GM12892 (cell line): ENCODE measurements at regions not wholly inside any gene's neighbourhood (a gene's known extent, or its start where the extent isn't known, plus 50 kb on each side); places are given as distances from the start of the nearest gene placed in this dataset.

Source experiments
- DNase-seq: peaks from one replicate; pipeline ENCODE4 v3.0.0; 2011; ENCODE audit not compliant: insufficient read length
- FAIRE-seq: peaks from 2 replicates; lab custom pipeline; 2011; peaks lifted over from hg19 to GRCh38; lab: Jason Lieb, UNC
- POLR2A ChIP-seq: IDR thresholded peaks from 2 replicates; pipeline ENCODE4 v1.6.1; 2011; ENCODE audit warnings: low read depth, low read length, control low read depth
- POLR2AphosphoS5 ChIP-seq: IDR thresholded peaks from 2 replicates; pipeline ENCODE4 v1.6.1; 2011; ENCODE audit warnings: low read depth, low read length, control low read depth
- TAF1 ChIP-seq: IDR thresholded peaks from 2 replicates; pipeline ENCODE4 v1.6.1; 2011; ENCODE audit warnings: low read depth, mild to moderate bottlenecking, control low read depth, low read length, borderline replicate concordance

GRCh38 chr5:163766936-163767670, 261.7 kb downstream of the MAT2B start:
- FAIRE-seq = no peak
- DNase-seq = no peak
- TF ChIP-seq TAF1 (no peak), POLR2AphosphoS5 (no peak), POLR2A (no peak)

GRCh38 chr5:163770625-163771024, 265.2 kb downstream of the MAT2B start:
- TF ChIP-seq TAF1 (no peak), POLR2AphosphoS5 (no peak), POLR2A (no peak)
- FAIRE-seq (no peak), DNase-seq (no peak)

DNA sequence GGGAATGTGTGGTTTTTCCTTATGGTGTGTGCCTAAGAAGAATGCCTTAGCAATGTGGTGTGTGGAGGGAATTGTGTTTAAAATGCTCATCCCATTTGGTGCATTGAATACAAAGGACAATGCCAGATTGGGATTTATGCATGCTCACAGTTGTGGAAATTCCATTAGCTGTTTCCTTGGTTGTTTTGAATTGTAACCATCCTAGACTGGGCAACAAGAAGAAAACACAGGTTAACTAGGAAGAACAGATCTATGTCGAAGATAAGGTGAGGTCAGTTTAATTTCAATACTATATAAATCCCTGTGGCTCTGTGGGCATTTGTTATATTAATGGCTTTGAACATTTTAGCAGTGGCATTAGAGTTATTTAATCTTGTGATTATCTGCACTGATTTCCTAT, 266.8 kb downstream of the MAT2B start:
- no peak for TF ChIP-seq POLR2AphosphoS5
- TF ChIP-seq TAF1 = no peak
- no peak for TF ChIP-seq POLR2A
- no peak for DNase-seq
- FAIRE-seq = no peak

GRCh38 chr5:163772644-163773043, 267.2 kb downstream of the MAT2B start:
- FAIRE-seq (no peak), DNase-seq (no peak)
- no peak for TF ChIP-seq POLR2A
- no peak for TF ChIP-seq TAF1
- TF ChIP-seq POLR2AphosphoS5 = no peak

DNA sequence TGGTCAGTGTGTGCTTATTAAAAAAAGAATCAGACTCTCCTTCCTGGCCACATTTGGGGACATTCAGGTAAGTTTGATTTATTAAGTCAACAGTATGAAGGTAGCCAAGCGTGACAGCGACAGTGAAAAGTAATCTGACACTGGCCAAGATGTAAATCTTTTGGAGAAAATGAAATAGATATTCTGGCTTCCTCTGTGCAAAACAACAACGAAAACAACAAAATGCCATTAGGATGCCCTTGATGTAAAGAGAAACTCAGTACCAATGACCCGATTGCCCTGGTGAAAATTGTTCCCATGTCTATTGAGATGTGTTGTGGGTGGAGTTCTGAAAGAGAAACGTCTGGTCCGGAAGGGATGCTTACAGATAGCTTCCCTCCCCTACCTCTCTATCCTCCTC, 267.8 kb downstream of the MAT2B start:
- FAIRE-seq = no peak
- TF ChIP-seq POLR2AphosphoS5 = no peak
- no peak for TF ChIP-seq POLR2A
- TF ChIP-seq TAF1 = no peak

GRCh38 chr5:163789870-163790269, 284.5 kb downstream of the MAT2B start:
- DNase-seq = no peak
- TF ChIP-seq POLR2AphosphoS5 (no peak), TAF1 (no peak), POLR2A (no peak)
- FAIRE-seq = no peak

More for the DNA sequence above, 267.8 kb downstream of the MAT2B start:
- no peak for DNase-seq

GRCh38 chr5:163790497-163790896, 285.1 kb downstream of the MAT2B start:
- no peak for DNase-seq
- no peak for FAIRE-seq
- TF ChIP-seq POLR2A (no peak), POLR2AphosphoS5 (no peak), TAF1 (no peak)

DNA sequence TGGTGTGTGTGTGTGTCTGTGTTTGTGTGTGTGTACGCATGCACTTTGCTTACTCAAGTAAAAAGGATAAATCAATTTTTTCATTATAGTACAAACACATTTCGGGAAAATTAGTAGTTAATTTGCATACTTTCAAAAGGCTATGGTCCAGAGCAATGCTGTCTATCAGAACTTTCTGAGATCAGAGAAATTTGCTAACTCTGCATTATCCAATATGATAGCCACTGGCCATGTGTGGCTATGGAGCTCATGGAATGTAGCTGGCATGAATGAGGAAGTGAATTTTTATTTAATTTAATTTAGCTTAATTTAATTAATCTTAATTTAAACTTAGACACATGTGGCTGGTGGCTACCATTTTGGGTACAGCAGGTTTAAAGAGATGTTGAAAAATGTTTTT, 289.6 kb downstream of the MAT2B start:
- DNase-seq (no peak), FAIRE-seq (no peak)
- TF ChIP-seq TAF1 (no peak), POLR2A (no peak), POLR2AphosphoS5 (no peak)

DNA sequence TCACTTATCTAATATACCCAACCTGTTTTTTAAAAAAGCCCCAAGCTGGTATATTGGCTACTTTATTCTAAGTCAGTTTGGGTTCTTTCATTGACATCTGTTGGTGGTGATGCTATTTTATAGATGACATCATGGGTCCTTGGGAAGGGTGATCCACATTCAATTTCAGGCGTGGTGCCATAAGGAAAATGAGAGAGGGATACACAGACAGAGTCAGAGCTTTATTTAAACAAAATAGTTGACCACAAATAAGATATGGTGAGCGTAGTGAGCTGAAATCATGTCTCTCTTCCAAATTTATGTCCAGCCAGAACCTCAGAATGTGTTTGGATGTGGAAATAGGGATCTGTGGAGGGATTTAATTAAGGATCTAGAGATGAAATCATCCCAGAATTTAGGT, 302.4 kb downstream of the MAT2B start:
- DNase-seq (no peak), FAIRE-seq (no peak)
- no peak for TF ChIP-seq TAF1
- TF ChIP-seq POLR2A = no peak
- TF ChIP-seq POLR2AphosphoS5 = no peak

GRCh38 chr5:163809473-163809872, 304.1 kb downstream of the MAT2B start:
- no peak for TF ChIP-seq POLR2AphosphoS5
- DNase-seq = no peak
- no peak for FAIRE-seq

GRCh38 chr5:163813900-163814299, 308.5 kb downstream of the MAT2B start:
- DNase-seq (no peak), FAIRE-seq (no peak)
- TF ChIP-seq POLR2AphosphoS5 = no peak
- no peak for TF ChIP-seq POLR2A
- TF ChIP-seq TAF1 = no peak

DNA sequence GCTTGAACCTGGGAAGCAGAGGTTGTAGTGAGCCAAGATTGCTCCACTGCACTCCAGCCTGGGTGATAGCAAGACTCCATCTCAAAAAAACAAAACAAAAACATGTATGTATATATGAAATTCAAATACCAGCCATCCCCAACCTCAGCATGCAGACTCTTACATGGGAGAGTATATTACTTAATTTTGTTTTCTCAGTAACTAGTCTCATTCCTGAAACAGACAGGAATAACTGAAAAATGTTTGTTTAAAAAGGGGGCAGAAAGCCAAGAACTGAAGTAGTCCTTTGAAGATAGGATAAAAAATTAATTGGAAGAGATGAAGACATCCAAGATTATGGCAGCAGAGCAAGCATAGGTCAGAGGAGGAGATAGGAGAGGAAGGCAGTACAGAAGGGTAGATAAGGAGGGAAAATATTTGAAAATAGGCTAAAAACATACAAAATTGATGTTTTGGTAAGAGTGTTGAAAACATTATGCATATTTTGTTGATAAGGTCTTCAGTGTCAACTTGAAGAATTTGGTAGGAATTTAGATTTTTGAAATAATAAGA, 309.9 kb downstream of the MAT2B start:
- TF ChIP-seq POLR2A (no peak), TAF1 (no peak)
- no peak for FAIRE-seq
- no peak for DNase-seq

DNA sequence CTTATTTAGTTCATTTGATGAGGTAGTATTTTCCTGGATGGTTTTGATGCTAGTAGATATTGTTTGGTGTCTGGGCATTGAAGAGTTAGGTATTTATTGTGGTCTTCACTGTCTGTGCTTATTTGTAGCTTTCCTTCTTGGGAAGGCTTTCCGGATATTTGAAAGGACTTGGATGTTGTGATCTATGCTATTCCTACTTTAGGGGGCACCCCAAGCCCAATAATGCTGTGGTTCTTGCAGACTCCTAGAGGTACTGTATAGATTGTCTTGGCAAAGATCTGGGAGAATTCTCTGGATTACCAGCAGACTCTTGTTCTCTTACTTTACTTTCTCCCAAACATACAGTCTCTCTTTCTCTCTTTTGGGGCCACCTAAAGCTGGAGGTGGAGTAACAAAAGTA, 315.7 kb downstream of the MAT2B start:
- TF ChIP-seq POLR2AphosphoS5 = no peak
- TF ChIP-seq TAF1 = no peak
- FAIRE-seq (no peak), DNase-seq (no peak)

DNA sequence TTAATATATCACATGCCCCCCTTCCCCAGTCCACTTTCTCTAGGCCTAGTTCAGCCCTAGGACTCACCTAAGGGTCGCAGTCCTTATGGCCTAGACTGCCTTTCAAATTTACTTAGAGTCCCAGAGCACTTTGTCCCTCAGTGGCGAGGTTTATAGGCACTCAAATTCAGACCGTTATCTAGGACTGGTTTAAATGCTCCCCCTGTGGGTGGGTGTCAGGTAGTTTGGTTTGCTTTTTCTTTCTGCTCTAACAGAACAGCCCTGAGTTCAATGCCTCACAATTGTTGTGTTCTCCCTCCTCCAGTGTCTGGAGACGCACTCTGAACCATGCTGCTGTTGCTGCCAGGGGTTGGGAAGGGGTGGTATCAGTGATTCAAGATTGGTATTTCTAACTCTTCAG, 317.1 kb downstream of the MAT2B start:
- no peak for TF ChIP-seq POLR2AphosphoS5
- TF ChIP-seq POLR2A = no peak
- no peak for TF ChIP-seq TAF1
- DNase-seq (no peak), FAIRE-seq (no peak)
